Neural cell (in vitro differentiated cells): ENCODE measurements at regions not wholly inside any gene's neighbourhood (a gene's known extent, or its start where the extent isn't known, plus 50 kb on each side); places are given as distances from the start of the nearest gene placed in this dataset.

Experiments
- H2AFZ ChIP-seq: fragments of 200-600, 300-800 bp; sonication (generic), shearing (Covaris generic); 2 replicates; pipeline ENCODE4 v1.6.0; 2014; ENCODE audit warnings: low read depth, mild to moderate bottlenecking, antibody characterized with exemption, low read length, moderate library complexity
- H3F3A ChIP-seq: fragments of 200-600 bp; shearing (Covaris generic); 2 replicates; pipeline ENCODE4 v1.6.1; 2016; ENCODE audit warnings: mild to moderate bottlenecking, moderate library complexity, mixed read lengths, antibody characterized with exemption, low read length; ENCODE audit not compliant: insufficient read depth, poor library complexity, severe bottlenecking
- H3K27ac ChIP-seq: fragments of 200-600, 300-800 bp; sonication (generic), shearing (Covaris generic); 2 replicates; pipeline ENCODE4 v1.5.1; 2014; ENCODE audit warnings: mild to moderate bottlenecking, low read length, moderate library complexity
- H3K27me3 ChIP-seq: fragments of 300-800, 200-600 bp; sonication (generic), shearing (Covaris generic); 2 replicates; pipeline ENCODE4 v1.6.0; 2014; ENCODE audit warnings: mild to moderate bottlenecking, low read depth, low read length, moderate library complexity; ENCODE audit not compliant: insufficient read depth
- H3K36me3 ChIP-seq: fragments of 300-800, 200-600 bp; sonication (generic), shearing (Covaris generic); 2 replicates; pipeline ENCODE4 v1.5.1; 2014; ENCODE audit warnings: mild to moderate bottlenecking, antibody characterized with exemption, low read length, moderate library complexity; ENCODE audit not compliant: insufficient read depth
- H3K4me2 ChIP-seq: fragments of 300-800, 200-600 bp; sonication (generic), shearing (Covaris generic); 2 replicates; pipeline ENCODE4 v1.6.0; 2014; ENCODE audit warnings: mild to moderate bottlenecking, low read length
- H3K4me3 ChIP-seq: fragments of 300-800, 200-600 bp; sonication (generic), shearing (Covaris generic); 2 replicates; pipeline ENCODE4 v1.5.1; 2014; ENCODE audit warnings: mild to moderate bottlenecking, low read length, moderate library complexity
- H3K79me2 ChIP-seq: fragments of 200-600 bp; shearing (Covaris generic); replicated peaks from 2 replicates; pipeline ENCODE4 v1.6.0; 2014; ENCODE audit warnings: mild to moderate bottlenecking, low read length, moderate library complexity; ENCODE audit not compliant: insufficient read depth
- H3K9ac ChIP-seq: fragments of 300-800, 200-600 bp; sonication (generic), shearing (Covaris generic); 2 replicates; pipeline ENCODE4 v1.6.1; 2016; ENCODE audit warnings: mild to moderate bottlenecking, low read length, mixed read lengths
- H3K9me2 ChIP-seq: fragments of 200-600 bp; shearing (Covaris generic); 2 replicates; pipeline ENCODE4 v1.6.1; 2016; ENCODE audit warnings: mild to moderate bottlenecking, low read length, mixed read lengths; ENCODE audit not compliant: insufficient read depth
- H3K9me3 ChIP-seq: fragments of 200-600, 300-800 bp; sonication (generic), shearing (Covaris generic); 2 replicates; pipeline ENCODE4 v1.6.1; 2016; ENCODE audit warnings: mild to moderate bottlenecking, mixed run types, low read length, moderate library complexity, mixed read lengths
- H4K20me1 ChIP-seq: fragments of 200-600 bp; shearing (Covaris generic); 2 replicates; pipeline ENCODE4 v1.6.1; 2016; ENCODE audit warnings: mild to moderate bottlenecking, mixed run types; ENCODE audit not compliant: insufficient read depth
- CTCF ChIP-seq: fragments of 450-650 bp; IDR thresholded peaks from 2 replicates; pipeline ENCODE4 v1.5.1; 2014; ENCODE audit warnings: antibody characterized with exemption, mild to moderate bottlenecking, moderate library complexity; ENCODE audit not compliant: poor library complexity, severe bottlenecking
- EP300 ChIP-seq: fragments of 450-650 bp; conservative IDR thresholded peaks from 2 replicates; pipeline ENCODE4 v1.6.1; 2014; ENCODE audit warnings: antibody characterized with exemption, mild to moderate bottlenecking, moderate library complexity; ENCODE audit not compliant: poor library complexity, severe bottlenecking
- EZH2 ChIP-seq: fragments of 200-600, 300-800 bp; shearing (Covaris generic), sonication (generic); IDR thresholded peaks from 2 replicates; pipeline ENCODE4 v1.6.1; 2014; ENCODE audit warnings: antibody characterized with exemption, low read length, borderline replicate concordance, mild to moderate bottlenecking; ENCODE audit not compliant: insufficient read depth, poor library complexity, severe bottlenecking
- MXI1 ChIP-seq: fragments of 450-650 bp; conservative IDR thresholded peaks from 2 replicates; pipeline ENCODE4 v1.6.1; 2014; ENCODE audit warnings: antibody characterized with exemption, mild to moderate bottlenecking; ENCODE audit not compliant: poor library complexity, severe bottlenecking
- POLR2AphosphoS5 ChIP-seq: IDR thresholded peaks from 2 replicates; pipeline ENCODE4 v1.6.1; 2012
- RAD21 ChIP-seq: fragments of 450-650 bp; conservative IDR thresholded peaks from 2 replicates; pipeline ENCODE4 v1.6.1; 2014; ENCODE audit warnings: antibody characterized with exemption, mild to moderate bottlenecking, moderate library complexity
- SMC3 ChIP-seq: fragments of 450-650 bp; conservative IDR thresholded peaks from 2 replicates; pipeline ENCODE4 v1.6.1; 2014; ENCODE audit warnings: antibody characterized with exemption, mild to moderate bottlenecking, moderate library complexity; ENCODE audit not compliant: poor library complexity
- TAF1 ChIP-seq: IDR thresholded peaks from 2 replicates; pipeline ENCODE4 v1.6.1; 2012; ENCODE audit warnings: low read depth
- TF ChIP-seq, protein P1 (sequence below): IDR thresholded peaks from 2 replicates; pipeline ENCODE4 v1.6.1; 2012; ENCODE audit warnings: borderline replicate concordance

DNA sequence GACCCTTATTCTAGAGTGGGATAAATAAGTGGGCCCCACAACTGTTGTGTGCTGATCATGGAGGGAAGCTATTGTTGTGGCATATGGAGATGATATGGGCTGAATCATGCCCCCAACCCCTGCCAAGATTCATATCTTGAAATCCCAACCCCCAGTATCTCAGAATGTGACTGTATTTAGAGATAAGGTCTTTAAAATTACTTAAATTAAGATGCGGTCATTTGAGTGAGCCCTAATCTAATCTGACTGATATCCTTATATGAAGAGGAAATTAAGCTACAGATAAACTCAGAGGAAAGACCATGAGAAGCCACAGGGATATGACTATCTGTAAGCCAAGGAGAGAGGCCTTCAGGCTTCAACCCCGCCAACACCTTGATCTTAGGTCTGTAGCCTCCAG is 188.3 kb upstream of the RND3 start:
- Histone ChIP-seq H3K4me3 (no peak overlapping the region), H3K9me2 (no peaks in the 10 kb centered on the region), H2AFZ (no peak overlapping the region), H3K36me3 (no peaks in the 10 kb centered on the region), H3K4me2 (no peak overlapping the region), H3K27ac (no peak overlapping the region), H3F3A (no peaks in the 10 kb centered on the region), H3K27me3 (no peaks in the 10 kb centered on the region), H3K79me2 (no peaks in the 10 kb centered on the region), H4K20me1 (no peaks in the 10 kb centered on the region), H3K9me3 (no peaks in the 10 kb centered on the region), H3K9ac (no peak overlapping the region)
- TF ChIP-seq POLR2AphosphoS5 (no peak), TAF1 (no peak), EP300 (no peak), CTCF (no peak), SMC3 (no peak), MXI1 (no peak), RAD21 (no peak), EZH2 (no peak)
- TF ChIP-seq, protein P1, sequence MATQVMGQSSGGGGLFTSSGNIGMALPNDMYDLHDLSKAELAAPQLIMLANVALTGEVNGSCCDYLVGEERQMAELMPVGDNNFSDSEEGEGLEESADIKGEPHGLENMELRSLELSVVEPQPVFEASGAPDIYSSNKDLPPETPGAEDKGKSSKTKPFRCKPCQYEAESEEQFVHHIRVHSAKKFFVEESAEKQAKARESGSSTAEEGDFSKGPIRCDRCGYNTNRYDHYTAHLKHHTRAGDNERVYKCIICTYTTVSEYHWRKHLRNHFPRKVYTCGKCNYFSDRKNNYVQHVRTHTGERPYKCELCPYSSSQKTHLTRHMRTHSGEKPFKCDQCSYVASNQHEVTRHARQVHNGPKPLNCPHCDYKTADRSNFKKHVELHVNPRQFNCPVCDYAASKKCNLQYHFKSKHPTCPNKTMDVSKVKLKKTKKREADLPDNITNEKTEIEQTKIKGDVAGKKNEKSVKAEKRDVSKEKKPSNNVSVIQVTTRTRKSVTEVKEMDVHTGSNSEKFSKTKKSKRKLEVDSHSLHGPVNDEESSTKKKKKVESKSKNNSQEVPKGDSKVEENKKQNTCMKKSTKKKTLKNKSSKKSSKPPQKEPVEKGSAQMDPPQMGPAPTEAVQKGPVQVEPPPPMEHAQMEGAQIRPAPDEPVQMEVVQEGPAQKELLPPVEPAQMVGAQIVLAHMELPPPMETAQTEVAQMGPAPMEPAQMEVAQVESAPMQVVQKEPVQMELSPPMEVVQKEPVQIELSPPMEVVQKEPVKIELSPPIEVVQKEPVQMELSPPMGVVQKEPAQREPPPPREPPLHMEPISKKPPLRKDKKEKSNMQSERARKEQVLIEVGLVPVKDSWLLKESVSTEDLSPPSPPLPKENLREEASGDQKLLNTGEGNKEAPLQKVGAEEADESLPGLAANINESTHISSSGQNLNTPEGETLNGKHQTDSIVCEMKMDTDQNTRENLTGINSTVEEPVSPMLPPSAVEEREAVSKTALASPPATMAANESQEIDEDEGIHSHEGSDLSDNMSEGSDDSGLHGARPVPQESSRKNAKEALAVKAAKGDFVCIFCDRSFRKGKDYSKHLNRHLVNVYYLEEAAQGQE, result no peak

GRCh38 chr2:150674283-150674682 is 186.8 kb upstream of the RND3 start:
- Histone ChIP-seq H3K9me2 (no peaks in the 10 kb centered on the region), H3K9me3 (no peaks in the 10 kb centered on the region), H3K27ac (no peak overlapping the region), H4K20me1 (no peaks in the 10 kb centered on the region), H3K79me2 (no peaks in the 10 kb centered on the region), H3K27me3 (no peaks in the 10 kb centered on the region), H2AFZ (no peak overlapping the region), H3K9ac (no peak overlapping the region), H3K4me2 (no peak overlapping the region), H3K4me3 (no peak overlapping the region), H3K36me3 (no peaks in the 10 kb centered on the region), H3F3A (no peaks in the 10 kb centered on the region)
- TF ChIP-seq POLR2AphosphoS5 (no peak), RAD21 (no peak), TAF1 (no peak), EZH2 (no peak), EP300 (no peak), CTCF (no peak), SMC3 (no peak), MXI1 (no peak)
- TF ChIP-seq, protein P1, result no peak
